ENCODE measurements at regions not wholly inside any gene's neighbourhood (a gene's known extent, or its start where the extent isn't known, plus 50 kb on each side); places are given as distances from the start of the nearest gene placed in this dataset.

GRCh38 chr9:134539586-134540194 is 101.9 kb upstream of the COL5A1 start:
- Histone ChIP-seq H2BK120ac (replicated peaks; ENCODE audit: low read depth, low read length) (no peak overlapping the region), H3K4me3 (ENCODE audit: extremely low read depth in 1 of 4, insufficient read depth in 2 of 4, low read depth in 3 of 4, low read length in 4 of 4) (no peak overlapping the region), H3K79me2 (ENCODE audit: control insufficient read depth in 1 of 2, insufficient read depth in 2 of 2, low read length in 2 of 2) (no peaks in the 10 kb centered on the region), H3K36me3 (ENCODE audit: control insufficient read depth in 2 of 4, insufficient read depth in 4 of 4, low read length in 3 of 4) (no peaks in the 10 kb centered on the region), H3K18ac (ENCODE audit: extremely low read depth, low read length) (no peak overlapping the region), H4K91ac (replicated peaks; ENCODE audit: insufficient read length, low read length) (no peak overlapping the region), H3K56ac (replicated peaks; ENCODE audit: insufficient read length, low read depth, low read length) (no peak overlapping the region), H2BK15ac (ENCODE audit: low read length) (no peak overlapping the region), H3K14ac (ENCODE audit: insufficient read length) (no peak overlapping the region), H3K27ac (ENCODE audit: low read depth, low read length) (no peak overlapping the region), H2AFZ (ENCODE audit: low read length) (no peak overlapping the region), H3K27me3 (replicated peaks in 1 of 4; ENCODE audit: control insufficient read depth in 3 of 4, extremely low read depth in 1 of 4, insufficient read depth in 3 of 4, low read length in 3 of 4) (no peaks in the 10 kb centered on the region; a peak in 1 of 7 replicates), H2BK12ac (ENCODE audit: low read depth, low read length) (no peak overlapping the region), H3K9me3 (ENCODE audit: insufficient read depth in 2 of 2, low read depth in 1 of 2, low read length in 1 of 2) (no peaks in the 10 kb centered on the region; a peak in 1 of 4 replicates), H3K4me2 (ENCODE audit: insufficient read depth in 1 of 2, low read depth in 2 of 2, low read length in 2 of 2) (no peak overlapping the region), H2BK20ac (ENCODE audit: low read length) (no peak overlapping the region), H3K4me1 (replicated peaks in 1 of 4; ENCODE audit: control insufficient read depth in 3 of 4, insufficient read depth in 4 of 4, low read length in 3 of 4) (peaks cover 3 to 4% (median 4%) of the 10 kb centered on the region in 4 experiments; a peak in 4 of 7 replicates), H4K5ac (ENCODE audit: insufficient read length, low read depth, low read length) (no peak overlapping the region), H4K20me1 (replicated peaks in 1 of 2; ENCODE audit: control insufficient read depth in 1 of 2, insufficient read depth in 2 of 2, low read length in 2 of 2) (no peaks in the 10 kb centered on the region), H4K8ac (ENCODE audit: extremely low read depth, insufficient read depth, low read length) (no peak overlapping the region), H3K23ac (ENCODE audit: insufficient read length) (no peak overlapping the region), H3K23me2 (ENCODE audit: low read depth, low read length) (no peaks in the 10 kb centered on the region), H3K79me1 (ENCODE audit: low read depth, low read length) (no peaks in the 10 kb centered on the region), H3K4ac (replicated peaks; ENCODE audit: insufficient read length, low read depth, low read length) (no peak overlapping the region), H2BK5ac (ENCODE audit: low read depth, low read length) (no peak overlapping the region), H2AK5ac (ENCODE audit: low read depth, low read length) (no peak overlapping the region), H3K9ac (replicated peaks in 1 of 4; ENCODE audit: extremely low read depth in 1 of 4, low read depth in 3 of 4, low read length in 3 of 4) (no peak overlapping the region)
- POLR2A ChIA-PET (ENCODE audit: partially characterized antibody), result no interaction called here
- FAIRE-seq, result no peak
- DNase-seq (ENCODE audit: low read depth in 1 of 2, low spot score in 2 of 2), result no peak
- CTCF ChIA-PET (ENCODE audit: partially characterized antibody), result no interaction called here
- WGBS, 2 experiments (ENCODE audit: extremely low coverage in 1 of 2, insufficient coverage in 1 of 2, insufficient read length in 1 of 2, insufficient replicate concordance in 2 of 2, low coverage in 1 of 2, low lambda C conversion rate in 2 of 2, missing lambda C conversion rate in 1 of 2), result 85% methylated on average over 11 of the region's 11 CpGs; no CpG with 5 or more reads in 1 of the 2 experiments
